Lower leg skin (tissue), 4 donors: ENCODE measurements at regions not wholly inside any gene's neighbourhood (a gene's known extent, or its start where the extent isn't known, plus 50 kb on each side); places are given as distances from the start of the nearest gene placed in this dataset.
"Not testable (repeated sequence)": the region's sequence is repeated elsewhere in the genome, so short reads cannot be mapped to it uniquely, and the experiment has no call there.

Experiments used
- DNase-seq, 2 donors: peaks; one replicate each; pipeline ENCODE4 v3.0.0-alpha.2; 2019; ENCODE audit warnings: low spot score in 2 of 2
- H3K4me3 ChIP-seq: fragments of 200-600 bp; sonication (generic); 2 replicates; pipeline ENCODE4 v1.5.1; 2017; ENCODE audit warnings: mild to moderate bottlenecking, low read depth; ENCODE audit not compliant: poor library complexity, severe bottlenecking
- POLR2A ChIP-seq, 2 donors: fragments of 450-650 bp; IDR thresholded peaks; one replicate each; pipeline ENCODE4 v1.6.1; 2016 to 2017; ENCODE audit warnings: antibody characterized with exemption in 2 of 2, mild to moderate bottlenecking in 1 of 2, moderate library complexity in 1 of 2
- WGBS, 2 donors: methylation state at CpG; one replicate each; pipeline ENCODE4 v1.1.5; 2018; 5-methylcytosine and 5-hydroxymethylcytosine counted together
- intact Hi-C: fragments of 100-400 bp; cut with DNase I; formaldehyde crosslinking; loops from one replicate; pipeline ENCODE4 v1.15.0; 2023; ENCODE audit warnings: low total_unique reads
- TF ChIP-seq, protein P1 (sequence below), 3 donors: fragments of 450-650 bp; IDR thresholded peaks; one replicate each; pipeline ENCODE4 v1.5.1; 2016; ENCODE audit warnings: antibody characterized with exemption in 3 of 3, mild to moderate bottlenecking in 3 of 3, moderate library complexity in 2 of 3

DNA sequence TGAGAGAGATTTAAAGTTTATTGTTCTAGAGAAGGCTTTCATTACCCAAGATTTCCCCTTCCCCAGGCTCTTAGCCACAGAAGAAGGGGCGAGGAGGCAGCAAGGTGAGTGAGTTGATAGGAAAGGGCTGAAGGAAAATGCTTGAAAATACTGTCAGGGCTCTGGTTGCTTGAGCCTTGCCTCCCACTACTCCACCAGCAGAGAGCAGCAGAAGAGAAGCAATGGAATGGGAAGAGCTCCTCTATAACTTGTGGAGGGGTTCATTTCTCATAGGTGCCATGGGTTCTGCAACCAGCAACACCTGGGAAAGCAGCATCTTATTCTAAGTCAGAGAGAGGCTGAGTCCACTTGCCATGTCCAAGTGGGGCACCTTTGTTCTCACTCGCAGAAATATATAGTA, 184.0 kb upstream of the CNTN6 start:
- DNase-seq: no peak
- intact Hi-C loops: no loop called here
- no peak overlapping the region for H3K4me3 ChIP-seq
- 61 to 62% methylated on average over 2 of the region's 2 CpGs for WGBS, 2 donors
- no peak for TF ChIP-seq POLR2A (IDR thresholded peaks at IDR 0.05)
- TF ChIP-seq, protein P1, sequence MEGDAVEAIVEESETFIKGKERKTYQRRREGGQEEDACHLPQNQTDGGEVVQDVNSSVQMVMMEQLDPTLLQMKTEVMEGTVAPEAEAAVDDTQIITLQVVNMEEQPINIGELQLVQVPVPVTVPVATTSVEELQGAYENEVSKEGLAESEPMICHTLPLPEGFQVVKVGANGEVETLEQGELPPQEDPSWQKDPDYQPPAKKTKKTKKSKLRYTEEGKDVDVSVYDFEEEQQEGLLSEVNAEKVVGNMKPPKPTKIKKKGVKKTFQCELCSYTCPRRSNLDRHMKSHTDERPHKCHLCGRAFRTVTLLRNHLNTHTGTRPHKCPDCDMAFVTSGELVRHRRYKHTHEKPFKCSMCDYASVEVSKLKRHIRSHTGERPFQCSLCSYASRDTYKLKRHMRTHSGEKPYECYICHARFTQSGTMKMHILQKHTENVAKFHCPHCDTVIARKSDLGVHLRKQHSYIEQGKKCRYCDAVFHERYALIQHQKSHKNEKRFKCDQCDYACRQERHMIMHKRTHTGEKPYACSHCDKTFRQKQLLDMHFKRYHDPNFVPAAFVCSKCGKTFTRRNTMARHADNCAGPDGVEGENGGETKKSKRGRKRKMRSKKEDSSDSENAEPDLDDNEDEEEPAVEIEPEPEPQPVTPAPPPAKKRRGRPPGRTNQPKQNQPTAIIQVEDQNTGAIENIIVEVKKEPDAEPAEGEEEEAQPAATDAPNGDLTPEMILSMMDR (IDR thresholded peaks at IDR 0.05): no peak

DNA sequence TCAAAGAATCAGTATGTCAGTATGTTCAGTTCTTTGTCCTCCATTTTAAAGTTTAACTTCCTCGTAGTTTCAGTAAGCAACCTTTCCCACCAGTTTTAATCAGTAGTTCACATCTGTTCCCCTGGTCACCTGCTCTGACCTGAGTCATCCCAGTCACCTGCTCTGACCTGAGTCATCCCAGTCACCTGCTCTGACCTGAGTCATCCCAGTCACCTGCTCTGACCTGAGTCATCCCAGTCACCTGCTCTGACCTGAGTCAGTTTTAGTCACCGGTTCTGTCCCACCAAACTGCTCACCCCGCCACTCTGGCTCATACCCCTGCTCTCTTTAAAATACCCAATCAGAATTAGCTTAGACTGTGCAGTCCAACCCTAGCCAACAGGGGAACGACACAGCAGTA, 180.1 kb upstream of the CNTN6 start:
- H3K4me3 ChIP-seq, intact Hi-C loops, DNase-seq: not testable (repeated sequence)
- 76 to 84% methylated on average over 4 of the region's 4 CpGs for WGBS, 2 donors

DNA sequence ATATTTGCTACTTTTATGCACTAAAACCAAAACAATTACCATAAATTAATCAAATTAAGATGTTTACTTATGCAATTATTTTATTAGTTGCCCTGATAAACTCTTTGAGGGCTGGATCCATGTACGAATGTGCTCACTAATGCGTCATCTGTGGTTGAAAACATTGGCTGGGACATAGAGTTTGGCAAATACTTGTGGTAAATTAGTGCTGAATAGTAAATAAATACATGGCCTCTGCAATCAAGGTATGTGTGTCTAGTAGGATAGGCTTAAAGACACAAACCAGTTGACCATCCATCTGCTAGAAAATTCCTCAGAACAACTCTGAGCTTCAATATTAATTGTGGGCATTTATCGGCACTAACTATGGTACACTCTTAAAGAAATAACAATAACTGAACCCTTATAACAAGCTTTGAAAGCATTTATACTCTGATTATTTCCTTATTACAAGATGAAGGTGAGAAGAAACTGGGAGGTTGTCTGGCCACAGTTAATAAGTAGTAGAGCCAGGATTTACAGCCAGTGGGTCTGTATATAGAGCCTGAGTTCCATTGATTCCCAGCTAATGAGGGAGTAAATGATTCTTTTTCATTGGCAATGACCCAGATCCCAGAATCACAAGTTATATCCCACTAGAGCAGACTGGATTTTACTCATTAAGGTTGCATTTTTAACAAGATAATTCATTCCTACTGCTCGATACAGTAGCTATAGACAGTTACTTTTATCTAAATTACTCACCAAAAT, 169.5 kb upstream of the CNTN6 start:
- intact Hi-C loops: no loop called here
- DNase-seq: no peak
- TF ChIP-seq, protein P1 (IDR thresholded peaks at IDR 0.05): no peak
- no peak for TF ChIP-seq POLR2A (IDR thresholded peaks at IDR 0.05)
- H3K4me3 ChIP-seq: no peak overlapping the region
- 88 to 90% methylated on average over 4 of the region's 4 CpGs for WGBS, 2 donors

DNA sequence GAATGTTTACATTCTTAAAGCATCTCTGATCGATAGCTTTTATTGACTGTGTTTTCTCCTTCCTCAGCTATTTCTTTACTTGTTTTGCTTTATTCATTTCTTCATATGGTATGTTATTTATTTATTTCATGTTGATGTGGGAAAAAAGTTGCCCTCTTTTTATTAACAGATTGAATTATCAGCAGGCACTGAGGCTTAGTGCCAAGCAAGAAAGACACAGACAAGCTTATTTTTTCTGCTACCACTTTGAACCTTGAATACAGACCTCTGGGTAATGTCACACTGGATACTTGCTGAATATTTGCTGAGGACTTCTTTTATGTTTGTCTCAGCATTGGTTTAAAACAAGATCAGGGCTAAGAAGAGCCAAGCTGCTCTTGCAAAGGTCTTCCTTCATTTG, 162.0 kb upstream of the CNTN6 start:
- no peak overlapping the region for H3K4me3 ChIP-seq
- intact Hi-C loops: no loop called here
- WGBS, 2 donors: 91 to 94% methylated on average over 1 of the region's 1 CpG
- no peak for TF ChIP-seq POLR2A (IDR thresholded peaks at IDR 0.05)
- TF ChIP-seq, protein P1 (IDR thresholded peaks at IDR 0.05): no peak
- DNase-seq: no peak

DNA sequence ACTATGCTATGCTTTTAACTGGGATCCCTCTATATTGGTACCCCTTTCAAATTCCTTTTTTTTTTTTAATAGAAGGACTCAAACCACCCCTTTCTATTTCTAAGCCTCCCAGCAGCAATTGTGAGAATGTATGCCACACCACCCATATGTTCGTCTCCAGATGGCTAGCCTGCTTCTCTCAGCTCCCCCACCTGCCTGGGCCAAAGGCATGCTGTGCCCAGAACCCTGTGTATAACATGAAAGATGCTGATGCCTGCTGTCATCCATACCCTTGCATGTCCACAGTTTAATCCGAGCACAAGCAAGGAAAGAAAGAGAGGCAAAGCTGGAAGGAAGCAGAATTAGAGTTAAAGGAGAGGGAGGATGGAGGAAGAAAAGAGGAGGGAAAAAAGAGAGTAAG, 159.5 kb upstream of the CNTN6 start:
- H3K4me3 ChIP-seq: no peak overlapping the region
- 61 to 73% methylated on average over 2 of the region's 2 CpGs for WGBS, 2 donors
- no peak for TF ChIP-seq POLR2A (IDR thresholded peaks at IDR 0.05)
- TF ChIP-seq, protein P1 (IDR thresholded peaks at IDR 0.05): no peak
- no peak for DNase-seq
- intact Hi-C loops: no loop called here

DNA sequence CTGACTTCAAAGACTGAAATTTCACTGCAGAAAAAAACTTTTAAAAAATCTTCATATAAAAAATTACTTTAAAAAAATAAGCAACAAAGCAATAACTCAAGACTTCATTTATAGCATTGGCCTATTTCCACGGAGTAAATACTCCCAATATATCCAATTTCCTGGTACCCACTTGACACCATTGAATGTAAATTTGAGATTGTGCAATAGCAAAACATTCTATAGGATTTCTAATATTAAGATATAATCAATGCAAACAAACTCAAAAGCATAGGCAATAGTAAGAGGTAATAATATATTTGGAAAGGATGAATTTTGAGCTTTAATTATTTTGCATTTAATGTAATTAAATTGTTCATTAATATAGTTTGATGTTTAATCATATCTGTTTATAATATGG, 148.0 kb upstream of the CNTN6 start:
- DNase-seq: no peak
- no peak overlapping the region for H3K4me3 ChIP-seq
- WGBS, 2 donors: 63 to 72% methylated on average over 1 of the region's 1 CpG
- TF ChIP-seq POLR2A (IDR thresholded peaks at IDR 0.05): no peak
- TF ChIP-seq, protein P1 (IDR thresholded peaks at IDR 0.05): no peak
- intact Hi-C loops: no loop called here
